ENCODE measurements at regions not wholly inside any gene's neighbourhood (a gene's known extent, or its start where the extent isn't known, plus 50 kb on each side); places are given as distances from the start of the nearest gene placed in this dataset.

DNA sequence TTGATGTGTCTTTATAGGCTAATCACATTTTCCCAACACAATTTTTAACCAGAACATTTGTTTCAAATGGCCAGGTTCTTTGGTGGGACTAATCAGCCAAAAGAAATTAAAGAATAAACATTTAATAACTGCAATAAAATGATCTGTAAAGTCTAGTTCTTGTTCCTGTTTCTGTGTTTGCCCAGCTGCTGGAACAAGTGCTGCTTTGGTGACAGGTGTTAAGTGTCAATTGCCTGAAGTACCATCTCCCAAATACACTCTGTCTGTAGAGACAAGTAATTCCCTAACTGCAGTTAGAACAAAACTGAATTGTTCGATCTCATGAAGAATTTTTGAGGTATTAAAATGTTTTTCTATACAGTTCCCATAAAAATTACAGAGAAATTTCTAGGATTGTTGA, 402.3 kb upstream of the CHD1 start:
- no peak for DNase-seq (ENCODE audit: low read depth in 6 of 9, low spot score in 9 of 9)
- 78% methylated on average over 1 of the region's 1 CpG for WGBS
- H3K9me3 ChIP-seq (ENCODE audit: control insufficient read depth in 2 of 2, insufficient read depth in 1 of 2, low read length in 1 of 2): peaks cover 0 to 6% of the 10 kb centered on the region in 2 donors
- H3K27me3 ChIP-seq (ENCODE audit: control insufficient read depth in 2 of 2, insufficient read depth in 1 of 2, low read length in 1 of 2): no peaks in the 10 kb centered on the region
- H3K4me1 ChIP-seq (ENCODE audit: control insufficient read depth in 2 of 2, insufficient read depth in 2 of 2, low read length in 2 of 2): no peaks in the 10 kb centered on the region
- no peak overlapping the region for H3K4me3 ChIP-seq (ENCODE audit: low read length in 2 of 2)
- H3K36me3 ChIP-seq (ENCODE audit: control insufficient read depth in 2 of 2, insufficient read depth in 2 of 2, low read length in 1 of 2): no peaks in the 10 kb centered on the region
- no peak overlapping the region for H3K27ac ChIP-seq (ENCODE audit: low read depth in 1 of 2, low read length in 1 of 2)

DNA sequence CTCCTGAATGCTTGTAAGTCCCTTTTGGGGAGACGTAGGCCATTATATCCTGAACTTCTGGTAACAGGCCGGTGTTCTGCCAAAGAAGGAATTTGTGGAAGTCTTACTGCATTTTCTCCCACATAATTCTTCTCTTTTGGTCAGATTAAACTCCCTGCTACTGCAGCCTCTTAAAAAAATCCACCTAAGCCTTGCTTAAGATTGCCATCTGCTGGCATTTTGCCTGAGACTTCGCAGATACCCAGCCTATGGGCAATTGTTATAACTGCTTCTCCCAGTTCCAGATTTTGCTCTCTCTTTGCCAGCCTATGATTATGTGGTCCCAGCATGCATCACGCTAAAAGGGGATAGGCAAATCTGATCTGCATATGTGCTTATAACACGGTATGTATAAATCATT, 391.6 kb upstream of the CHD1 start:
- WGBS: 57% methylated on average over 5 of the region's 5 CpGs
- H3K27me3 ChIP-seq (ENCODE audit: control insufficient read depth in 2 of 2, insufficient read depth in 1 of 2, low read length in 1 of 2): no peaks in the 10 kb centered on the region
- no peak overlapping the region for H3K27ac ChIP-seq (ENCODE audit: low read depth in 1 of 2, low read length in 1 of 2)
- H3K36me3 ChIP-seq (ENCODE audit: control insufficient read depth in 2 of 2, insufficient read depth in 2 of 2, low read length in 1 of 2): no peaks in the 10 kb centered on the region
- no peaks in the 10 kb centered on the region for H3K4me1 ChIP-seq (ENCODE audit: control insufficient read depth in 2 of 2, insufficient read depth in 2 of 2, low read length in 2 of 2)
- no peak overlapping the region for H3K4me3 ChIP-seq (ENCODE audit: low read length in 2 of 2)
- no peaks in the 10 kb centered on the region for H3K9me3 ChIP-seq (ENCODE audit: control insufficient read depth in 2 of 2, insufficient read depth in 1 of 2, low read length in 1 of 2)
- no peak for DNase-seq (ENCODE audit: low read depth in 6 of 9, low spot score in 9 of 9)

DNA sequence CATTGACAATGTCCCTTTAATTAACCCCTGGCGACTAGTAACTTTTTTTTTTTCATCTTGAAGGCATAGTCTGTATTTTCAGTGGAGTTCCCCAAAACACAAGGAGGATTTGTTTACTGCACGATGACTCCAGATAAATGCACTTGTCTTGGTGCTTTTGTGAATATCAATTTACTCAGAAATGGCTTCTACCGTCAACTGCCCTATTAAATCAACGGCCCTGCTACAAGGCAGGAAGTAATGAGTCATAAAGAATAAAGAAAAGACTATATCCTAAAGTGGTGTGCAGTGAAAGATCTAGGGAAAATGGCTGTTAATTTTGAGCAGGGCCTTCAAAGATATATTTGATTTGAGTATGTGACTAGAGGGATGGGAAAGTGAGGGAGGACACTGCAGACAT, 388.3 kb upstream of the CHD1 start:
- no peak for DNase-seq (ENCODE audit: low read depth in 6 of 9, low spot score in 9 of 9)
- H3K4me3 ChIP-seq (ENCODE audit: low read length in 2 of 2): no peak overlapping the region
- H3K4me1 ChIP-seq (ENCODE audit: control insufficient read depth in 2 of 2, insufficient read depth in 2 of 2, low read length in 2 of 2): no peaks in the 10 kb centered on the region
- no peaks in the 10 kb centered on the region for H3K27me3 ChIP-seq (ENCODE audit: control insufficient read depth in 2 of 2, insufficient read depth in 1 of 2, low read length in 1 of 2)
- H3K27ac ChIP-seq (ENCODE audit: low read depth in 1 of 2, low read length in 1 of 2): no peak overlapping the region
- no peaks in the 10 kb centered on the region for H3K9me3 ChIP-seq (ENCODE audit: control insufficient read depth in 2 of 2, insufficient read depth in 1 of 2, low read length in 1 of 2)
- H3K36me3 ChIP-seq (ENCODE audit: control insufficient read depth in 2 of 2, insufficient read depth in 2 of 2, low read length in 1 of 2): no peaks in the 10 kb centered on the region
- 77% methylated on average over 4 of the region's 4 CpGs for WGBS

DNA sequence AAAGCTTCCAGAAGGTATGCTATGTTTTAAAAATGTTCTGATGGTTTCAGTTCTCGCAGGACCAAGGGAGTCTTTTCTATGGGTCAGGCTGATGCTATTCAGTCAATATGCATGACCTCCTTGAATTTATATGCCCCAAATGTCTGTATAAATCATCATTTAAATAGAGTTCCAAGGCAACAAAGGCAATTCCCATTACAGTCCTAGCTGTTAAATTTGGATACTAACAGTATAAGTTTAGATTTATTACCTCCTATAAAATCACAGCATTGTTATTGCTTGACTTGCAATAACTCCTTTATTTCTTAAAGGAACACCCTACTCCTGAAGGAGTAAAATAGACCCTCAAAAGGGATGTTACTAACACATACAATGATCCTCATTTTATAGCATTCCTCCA, 387.7 kb upstream of the CHD1 start:
- WGBS: 94% methylated on average over 1 of the region's 1 CpG

GRCh38 chr5:99315413-99316183, 386.8 kb upstream of the CHD1 start:
- 24% methylated on average over 2 of the region's 2 CpGs for WGBS
- H3K27me3 ChIP-seq (ENCODE audit: control insufficient read depth in 2 of 2, insufficient read depth in 1 of 2, low read length in 1 of 2): no peaks in the 10 kb centered on the region
- no peak for DNase-seq (ENCODE audit: low read depth in 6 of 9, low spot score in 9 of 9)

More for the DNA sequence above, 387.7 kb upstream of the CHD1 start:
- Histone ChIP-seq H3K4me3 (ENCODE audit: low read length in 2 of 2) (no peak overlapping the region), H3K27me3 (ENCODE audit: control insufficient read depth in 2 of 2, insufficient read depth in 1 of 2, low read length in 1 of 2) (no peaks in the 10 kb centered on the region), H3K4me1 (ENCODE audit: control insufficient read depth in 2 of 2, insufficient read depth in 2 of 2, low read length in 2 of 2) (no peaks in the 10 kb centered on the region), H3K9me3 (ENCODE audit: control insufficient read depth in 2 of 2, insufficient read depth in 1 of 2, low read length in 1 of 2) (no peaks in the 10 kb centered on the region), H3K27ac (ENCODE audit: low read depth in 1 of 2, low read length in 1 of 2) (no peak overlapping the region), H3K36me3 (ENCODE audit: control insufficient read depth in 2 of 2, insufficient read depth in 2 of 2, low read length in 1 of 2) (no peaks in the 10 kb centered on the region)
- DNase-seq (ENCODE audit: low read depth in 6 of 9, low spot score in 9 of 9): no peak

DNA sequence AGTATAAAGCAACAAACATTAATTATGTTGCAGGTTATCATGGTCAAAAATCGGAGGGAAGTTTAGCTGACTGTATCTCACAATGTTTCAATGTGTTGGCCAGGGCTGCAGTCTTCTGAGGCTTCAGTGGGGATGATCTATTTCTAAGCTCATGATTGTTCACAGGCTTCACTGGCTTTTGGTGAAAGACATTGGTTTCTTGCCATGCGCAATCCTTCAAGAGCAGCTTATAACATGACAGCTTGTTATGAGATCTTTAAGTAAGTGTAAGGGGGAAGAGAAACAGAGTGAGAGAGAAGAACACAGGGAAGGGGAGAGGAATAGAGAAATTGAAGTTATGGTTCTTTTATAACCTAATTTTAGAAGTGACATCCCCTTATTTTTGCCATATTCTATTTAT, 385.9 kb upstream of the CHD1 start:
- no peak for DNase-seq (ENCODE audit: low read depth in 6 of 9, low spot score in 9 of 9)
- no peaks in the 10 kb centered on the region for H3K9me3 ChIP-seq (ENCODE audit: control insufficient read depth in 2 of 2, insufficient read depth in 1 of 2, low read length in 1 of 2)
- no peak overlapping the region for H3K27ac ChIP-seq (ENCODE audit: low read depth in 1 of 2, low read length in 1 of 2)
- H3K27me3 ChIP-seq (ENCODE audit: control insufficient read depth in 2 of 2, insufficient read depth in 1 of 2, low read length in 1 of 2): no peaks in the 10 kb centered on the region
- no peak overlapping the region for H3K4me3 ChIP-seq (ENCODE audit: low read length in 2 of 2)
- H3K4me1 ChIP-seq (ENCODE audit: control insufficient read depth in 2 of 2, insufficient read depth in 2 of 2, low read length in 2 of 2): no peaks in the 10 kb centered on the region
- H3K36me3 ChIP-seq (ENCODE audit: control insufficient read depth in 2 of 2, insufficient read depth in 2 of 2, low read length in 1 of 2): no peaks in the 10 kb centered on the region
- WGBS: 93% methylated on average over 2 of the region's 2 CpGs

More at GRCh38 chr5:99315413-99316183, 386.8 kb upstream of the CHD1 start:
- H3K4me3 ChIP-seq (ENCODE audit: low read length in 2 of 2): no peak overlapping the region
- no peaks in the 10 kb centered on the region for H3K36me3 ChIP-seq (ENCODE audit: control insufficient read depth in 2 of 2, insufficient read depth in 2 of 2, low read length in 1 of 2)
- H3K27ac ChIP-seq (ENCODE audit: low read depth in 1 of 2, low read length in 1 of 2): no peak overlapping the region
- H3K9me3 ChIP-seq (ENCODE audit: control insufficient read depth in 2 of 2, insufficient read depth in 1 of 2, low read length in 1 of 2): no peaks in the 10 kb centered on the region
- no peaks in the 10 kb centered on the region for H3K4me1 ChIP-seq (ENCODE audit: control insufficient read depth in 2 of 2, insufficient read depth in 2 of 2, low read length in 2 of 2)

DNA sequence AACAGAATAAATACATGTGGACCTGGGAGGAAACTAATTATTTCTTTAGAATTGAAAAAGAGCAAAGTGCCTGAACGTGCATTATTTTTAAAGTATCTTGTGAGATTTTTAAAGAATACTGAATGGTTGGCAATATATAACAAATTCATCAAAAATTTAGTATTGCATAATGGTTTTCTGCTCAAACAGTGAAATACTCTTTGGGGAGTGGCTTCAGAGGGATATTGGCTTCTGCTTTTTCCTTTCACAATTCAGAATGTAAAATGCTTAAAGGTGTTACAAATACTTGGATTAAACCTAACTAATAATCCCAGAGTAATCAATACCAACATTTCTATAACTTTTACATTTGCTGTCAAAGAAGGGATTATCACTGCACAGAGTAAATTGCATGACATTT, 379.3 kb upstream of the CHD1 start:
- H3K27ac ChIP-seq (ENCODE audit: low read depth in 1 of 2, low read length in 1 of 2): no peak overlapping the region
- no peaks in the 10 kb centered on the region for H3K9me3 ChIP-seq (ENCODE audit: control insufficient read depth in 2 of 2, insufficient read depth in 1 of 2, low read length in 1 of 2)
- DNase-seq (ENCODE audit: low read depth in 6 of 9, low spot score in 9 of 9): no peak
- H3K27me3 ChIP-seq (ENCODE audit: control insufficient read depth in 2 of 2, insufficient read depth in 1 of 2, low read length in 1 of 2): no peaks in the 10 kb centered on the region
- no peaks in the 10 kb centered on the region for H3K36me3 ChIP-seq (ENCODE audit: control insufficient read depth in 2 of 2, insufficient read depth in 2 of 2, low read length in 1 of 2)
- no peaks in the 10 kb centered on the region for H3K4me1 ChIP-seq (ENCODE audit: control insufficient read depth in 2 of 2, insufficient read depth in 2 of 2, low read length in 2 of 2)
- WGBS: 70% methylated on average over 1 of the region's 1 CpG
- no peak overlapping the region for H3K4me3 ChIP-seq (ENCODE audit: low read length in 2 of 2)

DNA sequence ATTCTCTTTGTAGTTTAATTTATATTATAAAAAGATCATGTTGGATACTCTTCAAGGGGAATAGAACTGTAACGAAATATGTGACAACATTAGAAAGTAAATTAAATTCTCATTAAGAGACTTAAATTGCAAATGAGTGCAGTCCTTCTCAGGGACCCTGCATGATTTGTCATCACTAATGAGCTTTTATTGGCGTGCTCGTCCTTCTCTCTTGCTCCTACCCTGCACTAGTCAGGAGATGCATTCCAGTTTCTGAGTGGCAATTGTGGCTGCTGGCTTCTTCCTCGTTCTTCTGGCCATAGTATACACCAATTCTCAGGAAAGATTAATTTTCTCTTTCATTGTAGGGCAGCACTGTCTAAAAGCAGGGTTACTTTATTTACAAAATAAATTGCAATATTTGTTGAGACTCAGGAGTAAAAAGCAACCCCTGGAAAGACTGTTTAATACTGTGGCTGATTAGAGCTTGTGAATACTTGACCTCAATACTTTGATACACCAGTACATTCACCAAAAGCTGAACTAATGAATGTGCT, 376.3 kb upstream of the CHD1 start:
- no peak for DNase-seq (ENCODE audit: low read depth in 6 of 9, low spot score in 9 of 9)
- no peak overlapping the region for H3K27ac ChIP-seq (ENCODE audit: low read depth in 1 of 2, low read length in 1 of 2)
- no peak overlapping the region for H3K4me3 ChIP-seq (ENCODE audit: low read length in 2 of 2)
- H3K4me1 ChIP-seq (ENCODE audit: control insufficient read depth in 2 of 2, insufficient read depth in 2 of 2, low read length in 2 of 2): no peaks in the 10 kb centered on the region
- no peaks in the 10 kb centered on the region for H3K9me3 ChIP-seq (ENCODE audit: control insufficient read depth in 2 of 2, insufficient read depth in 1 of 2, low read length in 1 of 2)
- H3K36me3 ChIP-seq (ENCODE audit: control insufficient read depth in 2 of 2, insufficient read depth in 2 of 2, low read length in 1 of 2): no peaks in the 10 kb centered on the region
- 79% methylated on average over 4 of the region's 4 CpGs for WGBS
- no peaks in the 10 kb centered on the region for H3K27me3 ChIP-seq (ENCODE audit: control insufficient read depth in 2 of 2, insufficient read depth in 1 of 2, low read length in 1 of 2)

DNA sequence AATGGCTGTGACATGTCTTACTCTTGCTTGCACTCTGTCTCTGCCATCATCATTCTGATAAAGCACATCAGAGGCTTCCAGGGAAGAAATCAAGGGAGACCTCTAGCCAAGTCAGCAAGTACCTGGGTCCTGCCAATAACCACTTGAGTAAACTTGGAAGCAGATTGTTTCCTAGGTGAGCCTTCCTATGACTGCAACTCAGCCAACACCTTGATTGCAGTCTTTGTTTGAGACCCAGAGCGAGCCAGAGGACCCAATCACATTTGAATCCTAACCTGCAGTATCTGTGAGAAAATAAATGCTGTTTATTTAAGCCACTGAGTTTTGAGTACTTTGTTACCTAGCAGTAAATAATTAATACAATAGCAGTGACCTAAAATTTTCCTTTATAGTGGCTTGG, 356.8 kb upstream of the CHD1 start:
- no peaks in the 10 kb centered on the region for H3K4me1 ChIP-seq (ENCODE audit: control insufficient read depth in 2 of 2, insufficient read depth in 2 of 2, low read length in 2 of 2)
- H3K36me3 ChIP-seq (ENCODE audit: control insufficient read depth in 2 of 2, insufficient read depth in 2 of 2, low read length in 1 of 2): no peaks in the 10 kb centered on the region
- WGBS: 89% methylated on average over 1 of the region's 1 CpG
- no peaks in the 10 kb centered on the region for H3K27me3 ChIP-seq (ENCODE audit: control insufficient read depth in 2 of 2, insufficient read depth in 1 of 2, low read length in 1 of 2)
- no peak overlapping the region for H3K27ac ChIP-seq (ENCODE audit: low read depth in 1 of 2, low read length in 1 of 2)
- H3K9me3 ChIP-seq (ENCODE audit: control insufficient read depth in 2 of 2, insufficient read depth in 1 of 2, low read length in 1 of 2): no peaks in the 10 kb centered on the region
- H3K4me3 ChIP-seq (ENCODE audit: low read length in 2 of 2): no peak overlapping the region
- no peak for DNase-seq (ENCODE audit: low read depth in 6 of 9, low spot score in 9 of 9)

All from thymus (tissue), 11 donors.